ENCODE measurements at regions not wholly inside any gene's neighbourhood (a gene's known extent, or its start where the extent isn't known, plus 50 kb on each side); places are given as distances from the start of the nearest gene placed in this dataset.
A peak's percentile ranks its signal among the peaks of the same experiment; 100 is the strongest.

DNA sequence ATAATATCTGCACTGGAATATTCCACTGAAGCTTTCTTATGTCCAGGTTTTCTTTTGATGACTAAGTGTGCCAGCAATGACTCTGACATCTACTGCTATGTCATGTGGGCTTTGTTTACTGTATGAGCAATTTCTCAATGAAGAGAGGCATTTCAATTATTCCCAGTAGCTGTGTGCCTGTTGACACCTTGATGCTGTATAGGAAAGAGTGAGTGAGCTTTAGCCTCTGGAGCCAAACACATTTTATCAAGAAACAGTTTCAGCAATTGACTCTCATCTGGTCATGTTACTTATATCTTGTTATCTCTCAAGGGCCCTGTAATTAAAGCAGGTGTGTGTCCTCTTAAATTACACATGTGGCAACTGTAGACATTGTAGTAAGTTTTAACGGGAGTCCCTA is 493.2 kb upstream of the FANCL start:
- TF ChIP-seq POLR2AphosphoS5 (IDR thresholded peaks at IDR 0.05; ENCODE audit: low read depth): no peak
- no peak for TF ChIP-seq SPI1 (IDR thresholded peaks at IDR 0.05; ENCODE audit: borderline replicate concordance, low read depth)
- TF ChIP-seq, protein P1, sequence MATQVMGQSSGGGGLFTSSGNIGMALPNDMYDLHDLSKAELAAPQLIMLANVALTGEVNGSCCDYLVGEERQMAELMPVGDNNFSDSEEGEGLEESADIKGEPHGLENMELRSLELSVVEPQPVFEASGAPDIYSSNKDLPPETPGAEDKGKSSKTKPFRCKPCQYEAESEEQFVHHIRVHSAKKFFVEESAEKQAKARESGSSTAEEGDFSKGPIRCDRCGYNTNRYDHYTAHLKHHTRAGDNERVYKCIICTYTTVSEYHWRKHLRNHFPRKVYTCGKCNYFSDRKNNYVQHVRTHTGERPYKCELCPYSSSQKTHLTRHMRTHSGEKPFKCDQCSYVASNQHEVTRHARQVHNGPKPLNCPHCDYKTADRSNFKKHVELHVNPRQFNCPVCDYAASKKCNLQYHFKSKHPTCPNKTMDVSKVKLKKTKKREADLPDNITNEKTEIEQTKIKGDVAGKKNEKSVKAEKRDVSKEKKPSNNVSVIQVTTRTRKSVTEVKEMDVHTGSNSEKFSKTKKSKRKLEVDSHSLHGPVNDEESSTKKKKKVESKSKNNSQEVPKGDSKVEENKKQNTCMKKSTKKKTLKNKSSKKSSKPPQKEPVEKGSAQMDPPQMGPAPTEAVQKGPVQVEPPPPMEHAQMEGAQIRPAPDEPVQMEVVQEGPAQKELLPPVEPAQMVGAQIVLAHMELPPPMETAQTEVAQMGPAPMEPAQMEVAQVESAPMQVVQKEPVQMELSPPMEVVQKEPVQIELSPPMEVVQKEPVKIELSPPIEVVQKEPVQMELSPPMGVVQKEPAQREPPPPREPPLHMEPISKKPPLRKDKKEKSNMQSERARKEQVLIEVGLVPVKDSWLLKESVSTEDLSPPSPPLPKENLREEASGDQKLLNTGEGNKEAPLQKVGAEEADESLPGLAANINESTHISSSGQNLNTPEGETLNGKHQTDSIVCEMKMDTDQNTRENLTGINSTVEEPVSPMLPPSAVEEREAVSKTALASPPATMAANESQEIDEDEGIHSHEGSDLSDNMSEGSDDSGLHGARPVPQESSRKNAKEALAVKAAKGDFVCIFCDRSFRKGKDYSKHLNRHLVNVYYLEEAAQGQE (IDR thresholded peaks at IDR 0.05; ENCODE audit: insufficient replicate concordance, low read depth): no peak
- no peak for TF ChIP-seq CTCF (IDR thresholded peaks at IDR 0.05; ENCODE audit: insufficient read depth, low read length)
- no peak for TF ChIP-seq GABPA (IDR thresholded peaks at IDR 0.05; ENCODE audit: low read depth)
- Histone ChIP-seq H3K27me3 (ENCODE audit: insufficient read depth, poor library complexity, severe bottlenecking) (no peaks in the 10 kb centered on the region), H3K4me3 (replicated peaks; ENCODE audit: insufficient read depth, low read length) (no peak overlapping the region), H3K27ac (replicated peaks) (no peak overlapping the region)
- DNase-seq (ENCODE audit: low read depth in 1 of 2, low spot score in 1 of 2): no peak

DNA sequence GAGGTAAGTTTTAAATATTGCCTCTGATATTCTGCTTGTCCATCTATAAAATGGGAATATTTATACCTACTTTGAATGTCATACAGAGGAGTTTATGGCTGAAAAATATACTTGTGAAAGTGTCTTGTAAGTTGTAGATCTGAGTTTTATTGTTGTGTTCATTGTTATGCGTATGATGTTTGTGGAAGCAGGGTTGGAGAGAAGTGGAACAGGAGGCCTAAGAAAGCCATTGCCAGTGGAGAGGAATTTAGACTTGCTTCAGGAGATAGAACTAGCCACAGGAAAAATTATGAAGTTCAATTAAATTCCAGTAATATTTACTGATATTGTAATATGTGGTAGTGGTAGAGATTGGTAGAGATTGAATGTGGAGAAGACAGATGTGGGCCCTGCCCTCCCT is 491.9 kb upstream of the FANCL start:
- no peak for TF ChIP-seq POLR2AphosphoS5 (IDR thresholded peaks at IDR 0.05; ENCODE audit: low read depth)
- no peak for TF ChIP-seq GABPA (IDR thresholded peaks at IDR 0.05; ENCODE audit: low read depth)
- no peak for TF ChIP-seq CTCF (IDR thresholded peaks at IDR 0.05; ENCODE audit: insufficient read depth, low read length)
- no peak for TF ChIP-seq SPI1 (IDR thresholded peaks at IDR 0.05; ENCODE audit: borderline replicate concordance, low read depth)
- TF ChIP-seq, protein P1 (IDR thresholded peaks at IDR 0.05; ENCODE audit: insufficient replicate concordance, low read depth): no peak
- H3K4me3 ChIP-seq (replicated peaks; ENCODE audit: insufficient read depth, low read length): no peak overlapping the region
- DNase-seq (ENCODE audit: low read depth in 1 of 2, low spot score in 1 of 2): no peak
- H3K27ac ChIP-seq (replicated peaks): no peak overlapping the region
- no peaks in the 10 kb centered on the region for H3K27me3 ChIP-seq (ENCODE audit: insufficient read depth, poor library complexity, severe bottlenecking)

- no peak overlapping the region for H3K27ac ChIP-seq (replicated peaks)
Measured at GRCh38 chr2:58731488-58731869, 490.4 kb upstream of the FANCL start.

DNA sequence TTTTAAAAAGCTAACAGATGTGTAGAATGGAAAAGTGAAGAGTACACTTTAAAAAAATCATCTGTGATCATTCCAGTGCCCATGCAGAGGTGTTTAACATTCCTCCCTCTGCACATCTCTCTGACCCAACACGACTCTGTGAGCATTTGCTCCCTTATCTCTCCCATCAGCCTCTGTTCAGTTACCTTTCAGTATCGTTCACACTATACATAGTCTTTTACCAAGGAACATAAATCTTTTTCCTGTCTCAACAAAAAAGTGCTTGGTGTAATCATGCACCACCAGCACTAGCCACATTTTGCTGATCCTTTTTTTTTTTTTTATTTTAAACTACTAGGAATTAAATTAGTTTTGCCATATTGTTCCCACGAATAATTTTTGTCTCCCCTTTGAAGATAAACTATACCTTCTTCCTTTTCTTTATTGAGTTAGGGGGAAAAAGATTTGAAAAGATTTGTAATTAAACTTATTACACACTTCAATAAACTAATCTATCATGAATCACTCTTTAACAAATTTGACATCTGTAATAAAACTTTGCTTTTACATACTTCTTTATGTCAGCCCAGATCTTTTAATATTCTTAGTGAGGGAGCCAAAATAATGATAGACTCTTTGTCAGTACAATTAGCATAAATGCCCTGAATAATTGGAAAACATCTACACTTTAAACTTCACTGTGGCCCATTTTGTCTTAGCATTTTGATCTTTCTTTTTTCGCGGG is 489.8 kb upstream of the FANCL start:
- Histone ChIP-seq H3K27ac (replicated peaks) (no peak overlapping the region), H3K27me3 (ENCODE audit: insufficient read depth, poor library complexity, severe bottlenecking) (no peaks in the 10 kb centered on the region), H3K4me3 (replicated peaks; ENCODE audit: insufficient read depth, low read length) (no peak overlapping the region)
- no peak for TF ChIP-seq CTCF (IDR thresholded peaks at IDR 0.05; ENCODE audit: insufficient read depth, low read length)
- TF ChIP-seq SPI1 (IDR thresholded peaks at IDR 0.05; ENCODE audit: borderline replicate concordance, low read depth): no peak
- no peak for TF ChIP-seq GABPA (IDR thresholded peaks at IDR 0.05; ENCODE audit: low read depth)
- TF ChIP-seq, protein P1 (IDR thresholded peaks at IDR 0.05; ENCODE audit: insufficient replicate concordance, low read depth): no peak
- no peak for DNase-seq (ENCODE audit: low read depth in 1 of 2, low spot score in 1 of 2)

More at GRCh38 chr2:58731488-58731869, 490.4 kb upstream of the FANCL start:
- Histone ChIP-seq H3K4me3 (replicated peaks; ENCODE audit: insufficient read depth, low read length) (no peak overlapping the region), H3K27me3 (ENCODE audit: insufficient read depth, poor library complexity, severe bottlenecking) (no peaks in the 10 kb centered on the region)
- peak; percentile 36 to 52 for DNase-seq (ENCODE audit: low read depth in 1 of 2, low spot score in 1 of 2)
- TF ChIP-seq GABPA (IDR thresholded peaks at IDR 0.05; ENCODE audit: low read depth): no peak
- peak; percentile 77; the same call in 1 of the 2 replicates for TF ChIP-seq SPI1 (IDR thresholded peaks at IDR 0.05; ENCODE audit: borderline replicate concordance, low read depth)

Data from HL-60 (cell line).